SK-N-SH (cell line): ENCODE measurements at regions not wholly inside any gene's neighbourhood (a gene's known extent, or its start where the extent isn't known, plus 50 kb on each side); places are given as distances from the start of the nearest gene placed in this dataset.
A peak's percentile ranks its signal among the peaks of the same experiment; 100 is the strongest.

Source experiments
- CTCF ChIA-PET: fragments of 300-600, 350-600 bp; formaldehyde crosslinking; extraction: SDS; loops from one replicate; lab custom pipeline; 2021; lab: Yijun Ruan, JAX
- POLR2A ChIA-PET: fragments of 350-600 bp; sonication (Branson Sonifier 250); formaldehyde crosslinking; extraction: SDS; loops from one replicate; lab custom pipeline; 2020; ENCODE audit warnings: antibody characterized with exemption, inconsistent platforms; lab: Yijun Ruan, JAX
- DNase-seq: peaks from one replicate; pipeline ENCODE4 v3.0.0; 2012
- H2AFZ ChIP-seq: fragments of 200-600 bp; sonication (generic); 2 replicates; pipeline ENCODE4 v1.8.1; 2016; ENCODE audit warnings: antibody characterized with exemption, mild to moderate bottlenecking, low read depth
- H3F3A ChIP-seq: fragments of 200-600 bp; sonication (generic); replicated peaks from 2 replicates; pipeline ENCODE3; 2016; ENCODE audit warnings: antibody characterized with exemption, mild to moderate bottlenecking; ENCODE audit not compliant: insufficient read depth
- H3K27ac ChIP-seq, 2 experiments: fragments of 200-500 bp in 1 of 2; fragments of 200-600 bp in 1 of 2; sonication (Bioruptor generic) in 1 of 2; sonication (generic), shearing (Covaris generic) in 1 of 2; 2 replicates each; pipeline versions ENCODE4 v1.5.1 to v1.6.1; 2014 to 2016; ENCODE audit warnings: low read depth in 2 of 2, inconsistent platforms in 1 of 2, low read length in 1 of 2, mild to moderate bottlenecking in 1 of 2, mixed read lengths in 1 of 2
- H3K27me3 ChIP-seq: fragments of 200-600 bp; sonication (generic), shearing (Covaris generic); 2 replicates; pipeline ENCODE4 v1.6.1; 2016; ENCODE audit warnings: mixed run types; ENCODE audit not compliant: insufficient read depth
- H3K36me3 ChIP-seq, 2 experiments: fragments of 200-500 bp in 1 of 2; fragments of 200-600 bp in 1 of 2; sonication (Bioruptor generic) in 1 of 2; sonication (generic) in 1 of 2; replicated peaks in 1 of 2; 2 replicates each; pipeline versions ENCODE3 to v1.5.1; 2014 to 2016; ENCODE audit warnings: low read length in 1 of 2, mild to moderate bottlenecking in 1 of 2; ENCODE audit not compliant: insufficient read depth in 2 of 2, control insufficient read depth in 1 of 2
- H3K4me1 ChIP-seq, 2 experiments: fragments of 200-500 bp in 1 of 2; fragments of 200-600 bp in 1 of 2; sonication (Bioruptor generic) in 1 of 2; sonication (generic), shearing (Covaris generic) in 1 of 2; 2 replicates each; pipeline versions ENCODE4 v1.5.1 to v1.6.1; 2014 to 2016; ENCODE audit warnings: low read depth in 1 of 2, low read length in 1 of 2, mixed run types in 1 of 2; ENCODE audit not compliant: insufficient read depth in 2 of 2, control insufficient read depth in 1 of 2
- H3K4me2 ChIP-seq: fragments of 200-600 bp; sonication (generic), shearing (Covaris generic); 2 replicates; pipeline ENCODE4 v1.6.1; 2017; ENCODE audit warnings: mixed run types
- H3K4me3 ChIP-seq, 2 experiments: fragments of 200-500 bp in 1 of 2; fragments of 200-600 bp in 1 of 2; sonication (Bioruptor generic) in 1 of 2; sonication (generic), shearing (Covaris generic) in 1 of 2; 2 replicates each; pipeline versions ENCODE4 v1.5.1 to v1.8.1; 2014 to 2016; ENCODE audit warnings: low read depth in 2 of 2, inconsistent platforms in 1 of 2, low read length in 1 of 2, mild to moderate bottlenecking in 1 of 2, mixed read lengths in 1 of 2, moderate library complexity in 1 of 2
- H3K79me2 ChIP-seq: fragments of 200-600 bp; sonication (generic); 2 replicates; pipeline ENCODE4 v1.8.1; 2017; ENCODE audit warnings: mild to moderate bottlenecking; ENCODE audit not compliant: insufficient read depth
- H3K9ac ChIP-seq: fragments of 200-600 bp; sonication (generic); 2 replicates; pipeline ENCODE4 v1.6.1; 2017; ENCODE audit warnings: mixed run types
- H3K9me2 ChIP-seq: fragments of 200-600 bp; sonication (generic); 2 replicates; pipeline ENCODE4 v1.6.1; 2017; ENCODE audit warnings: mixed run types
- H3K9me3 ChIP-seq: fragments of 200-600 bp; sonication (generic); 2 replicates; pipeline ENCODE4 v1.6.1; 2017; ENCODE audit warnings: mixed run types, mild to moderate bottlenecking, moderate library complexity
- H4K20me1 ChIP-seq: fragments of 200-600 bp; sonication (generic); 2 replicates; pipeline ENCODE4 v1.6.1; 2017; ENCODE audit warnings: mild to moderate bottlenecking, mixed run types; ENCODE audit not compliant: insufficient read depth
- EP300 ChIP-seq, 2 experiments: IDR thresholded peaks; 2 replicates each; pipeline versions ENCODE4 v1.4.0 to v1.6.1; 2012; ENCODE audit warnings: borderline replicate concordance in 1 of 2, low read depth in 1 of 2, low read length in 1 of 2
- EZH2phosphoT487 ChIP-seq: fragments of 200-600 bp; sonication (generic); IDR thresholded peaks from 2 replicates; pipeline ENCODE4 v1.6.1; 2017; ENCODE audit warnings: low read depth, mixed run types, mild to moderate bottlenecking, antibody characterized with exemption, moderate library complexity, borderline replicate concordance
- GABPA ChIP-seq: IDR thresholded peaks from 2 replicates; pipeline ENCODE4 v1.4.0; 2012; ENCODE audit warnings: low read depth, mild to moderate bottlenecking
- GATA2 ChIP-seq: sonication (generic); formaldehyde crosslinking; IDR thresholded peaks from 2 replicates; pipeline ENCODE4 v1.5.0; 2020; ENCODE audit warnings: mild to moderate bottlenecking, missing genetic modification reagents
- JUND ChIP-seq: IDR thresholded peaks from 2 replicates; pipeline ENCODE4 v1.4.0; 2012
- NFIC ChIP-seq: IDR thresholded peaks from 2 replicates; pipeline ENCODE4 v1.4.0; 2012; ENCODE audit warnings: borderline replicate concordance
- RCOR1 ChIP-seq: fragments of 150-350 bp; IDR thresholded peaks from 2 replicates; pipeline ENCODE4 v1.6.1; 2017; ENCODE audit warnings: antibody characterized with exemption, low read length
- RFX5 ChIP-seq: IDR thresholded peaks from 2 replicates; pipeline ENCODE4 v1.6.1; 2012; ENCODE audit warnings: mild to moderate bottlenecking, improper control_type of control experiment, low read length
- RXRA ChIP-seq: IDR thresholded peaks from 2 replicates; pipeline ENCODE4 v1.4.0; 2012; ENCODE audit warnings: low read depth, mild to moderate bottlenecking, borderline replicate concordance
- SIN3A ChIP-seq: IDR thresholded peaks from 2 replicates; pipeline ENCODE4 v1.6.1; 2012; ENCODE audit warnings: low read depth, mild to moderate bottlenecking, low read length, moderate library complexity, borderline replicate concordance
- SMC3 ChIP-seq: IDR thresholded peaks from 2 replicates; pipeline ENCODE4 v1.6.1; 2012; ENCODE audit warnings: low read depth, low read length, improper control_type of control experiment
- YY1 ChIP-seq: IDR thresholded peaks from 2 replicates; pipeline ENCODE4 v1.4.0; 2012; ENCODE audit warnings: low read depth, mild to moderate bottlenecking
- WGBS: methylation state at CpG from one replicate; pipeline ENCODE4 v1.1.6; 2017; ENCODE audit warnings: low lambda C conversion rate; 5-methylcytosine and 5-hydroxymethylcytosine counted together
- TF ChIP-seq, protein P1 (sequence below): IDR thresholded peaks from 2 replicates; pipeline ENCODE4 v1.4.0; 2012; ENCODE audit warnings: low read depth, borderline replicate concordance
- TF ChIP-seq, protein P2 (sequence below): IDR thresholded peaks from 2 replicates; pipeline ENCODE4 v1.4.0; 2012; ENCODE audit warnings: low read depth
- TF ChIP-seq, protein P3 (sequence below): fragments of 200-600 bp; sonication (generic); IDR thresholded peaks from 2 replicates; pipeline ENCODE4 v1.6.1; 2017; ENCODE audit warnings: antibody characterized with exemption, mild to moderate bottlenecking, moderate library complexity

DNA sequence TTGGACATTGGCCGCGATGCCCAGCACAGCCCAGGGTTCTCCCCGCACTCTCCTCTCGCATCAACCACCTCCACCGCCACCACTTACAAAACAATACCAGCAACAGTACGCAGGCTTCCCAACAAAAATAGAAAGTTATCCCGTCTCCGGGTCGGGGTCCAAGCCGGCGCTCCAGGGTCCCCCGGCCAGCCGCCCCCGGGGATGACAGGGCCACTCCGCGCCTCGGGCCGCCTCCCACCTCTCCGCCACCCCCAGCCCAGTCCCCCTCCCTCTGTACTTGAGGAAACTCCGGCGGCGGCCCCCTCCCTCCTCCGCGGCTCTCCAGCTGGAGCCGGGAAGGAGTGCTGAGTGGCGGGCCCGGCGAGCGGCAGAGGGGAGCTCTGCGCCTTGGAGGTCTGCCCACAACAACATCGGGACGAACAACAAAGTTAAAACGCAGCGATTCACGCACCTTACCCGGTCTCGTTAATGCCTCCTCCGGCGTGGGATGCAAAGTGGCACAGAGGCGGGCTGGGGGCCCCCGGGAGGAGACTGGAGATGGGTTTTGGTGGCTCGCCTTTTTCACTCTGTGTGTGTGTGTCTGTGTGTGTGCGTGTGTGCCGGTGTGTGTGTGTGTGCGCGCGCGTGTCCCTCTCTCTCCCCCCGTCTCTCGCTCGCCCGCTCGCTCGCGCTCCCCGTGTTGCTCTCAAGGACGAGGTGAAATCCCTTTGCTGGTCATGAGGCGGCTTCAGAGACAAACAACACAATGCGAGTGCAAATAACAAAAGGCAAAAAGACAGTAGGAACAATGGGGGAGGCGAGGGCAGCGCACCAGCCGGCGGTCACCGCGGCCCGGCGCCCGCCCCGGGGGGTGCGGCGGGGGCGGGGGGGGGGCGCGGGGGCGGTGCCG is 386.8 kb downstream of the BCAT1 start:
- Histone ChIP-seq H3K79me2 (no peaks in the 10 kb centered on the region), H3K9me2 (no peaks in the 10 kb centered on the region), H3K9me3 (no peaks in the 10 kb centered on the region), H3K4me1 (peaks cover 0 to 11% of the 10 kb centered on the region in 2 experiments; a peak in 3 of 4 replicates), H3K27me3 (peaks cover 6% of the 10 kb centered on the region; the same call in 1 of the 2 replicates), H3K27ac (no peak overlapping the region), H3K4me2 (peak overlapping the region; percentile 98), H4K20me1 (no peaks in the 10 kb centered on the region), H3K36me3 (no peaks in the 10 kb centered on the region), H3F3A (no peaks in the 10 kb centered on the region), H3K9ac (peak overlapping the region; percentile 45; the same call in 1 of the 2 replicates), H3K4me3 (peak overlapping the region; percentile 65 to 78), H2AFZ (peak overlapping the region; percentile 92)
- POLR2A ChIA-PET = no interaction called here
- peak; percentile 75 for DNase-seq
- 0 out of 2 replicates have a peak, but pooled peaks have one; percentile 18 for TF ChIP-seq YY1
- TF ChIP-seq SIN3A = no peak
- TF ChIP-seq SMC3 = no peak
- TF ChIP-seq GABPA = no peak
- 0 out of 2 replicates have a peak, but pooled peaks have one; percentile 17 for TF ChIP-seq NFIC
- WGBS = 2% methylated on average over 49 of the region's 76 CpGs
- CTCF ChIA-PET = no interaction called here

DNA sequence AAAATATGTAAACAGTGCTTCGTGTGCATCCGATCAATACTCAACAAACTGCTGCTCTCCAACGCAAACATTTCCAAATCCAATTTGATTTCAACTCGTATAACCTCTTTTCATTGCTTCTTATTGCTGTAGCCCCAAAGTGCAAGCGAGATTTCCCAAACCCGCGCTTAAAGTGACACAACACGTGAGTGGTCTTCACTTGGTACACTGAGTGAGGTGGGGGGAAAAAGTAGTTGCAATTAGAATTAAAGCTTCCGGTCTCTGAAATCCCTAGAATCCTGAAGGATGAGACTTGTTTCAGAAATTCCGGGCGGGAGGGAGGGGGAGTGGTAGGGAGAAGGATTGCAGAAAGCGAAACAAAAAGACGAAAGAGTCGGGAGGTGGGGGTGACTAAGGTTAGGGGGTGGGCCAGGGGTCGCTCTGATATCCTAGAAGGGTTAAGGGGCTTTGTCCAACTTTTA is 387.5 kb downstream of the BCAT1 start:
- H3K27ac ChIP-seq = no peak overlapping the region; a peak in 1 of 4 replicates
- H3K4me3 ChIP-seq = peak overlapping the region; percentile 65 to 78
- peaks cover 0 to 11% of the 10 kb centered on the region in 2 experiments; a peak in 3 of 4 replicates for H3K4me1 ChIP-seq
- no peaks in the 10 kb centered on the region for H3K9me3 ChIP-seq
- H3F3A ChIP-seq = no peaks in the 10 kb centered on the region
- H2AFZ ChIP-seq = peak overlapping the region; percentile 92
- H4K20me1 ChIP-seq = no peaks in the 10 kb centered on the region
- no peak for DNase-seq
- no peaks in the 10 kb centered on the region for H3K9me2 ChIP-seq
- POLR2A ChIA-PET = no interaction called here
- 3% methylated on average over 15 of the region's 15 CpGs for WGBS
- CTCF ChIA-PET = no interaction called here
- TF ChIP-seq RCOR1 (no peak), SIN3A (no peak), GATA2 (no peak), EP300 (IDR thresholded peaks at IDR 0.05; ENCODE audit: borderline replicate concordance in 1 of 2, low read depth in 1 of 2, low read length in 1 of 2) (no peak), YY1 (no peak), EZH2phosphoT487 (no peak), JUND (no peak), RXRA (no peak), RFX5 (no peak)
- TF ChIP-seq, protein P1, sequence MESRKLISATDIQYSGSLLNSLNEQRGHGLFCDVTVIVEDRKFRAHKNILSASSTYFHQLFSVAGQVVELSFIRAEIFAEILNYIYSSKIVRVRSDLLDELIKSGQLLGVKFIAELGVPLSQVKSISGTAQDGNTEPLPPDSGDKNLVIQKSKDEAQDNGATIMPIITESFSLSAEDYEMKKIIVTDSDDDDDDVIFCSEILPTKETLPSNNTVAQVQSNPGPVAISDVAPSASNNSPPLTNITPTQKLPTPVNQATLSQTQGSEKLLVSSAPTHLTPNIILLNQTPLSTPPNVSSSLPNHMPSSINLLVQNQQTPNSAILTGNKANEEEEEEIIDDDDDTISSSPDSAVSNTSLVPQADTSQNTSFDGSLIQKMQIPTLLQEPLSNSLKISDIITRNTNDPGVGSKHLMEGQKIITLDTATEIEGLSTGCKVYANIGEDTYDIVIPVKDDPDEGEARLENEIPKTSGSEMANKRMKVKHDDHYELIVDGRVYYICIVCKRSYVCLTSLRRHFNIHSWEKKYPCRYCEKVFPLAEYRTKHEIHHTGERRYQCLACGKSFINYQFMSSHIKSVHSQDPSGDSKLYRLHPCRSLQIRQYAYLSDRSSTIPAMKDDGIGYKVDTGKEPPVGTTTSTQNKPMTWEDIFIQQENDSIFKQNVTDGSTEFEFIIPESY = no peak
- TF ChIP-seq, protein P2, sequence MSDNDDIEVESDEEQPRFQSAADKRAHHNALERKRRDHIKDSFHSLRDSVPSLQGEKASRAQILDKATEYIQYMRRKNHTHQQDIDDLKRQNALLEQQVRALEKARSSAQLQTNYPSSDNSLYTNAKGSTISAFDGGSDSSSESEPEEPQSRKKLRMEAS = no peak; the same call in 1 of the 2 replicates
- TF ChIP-seq, protein P3, sequence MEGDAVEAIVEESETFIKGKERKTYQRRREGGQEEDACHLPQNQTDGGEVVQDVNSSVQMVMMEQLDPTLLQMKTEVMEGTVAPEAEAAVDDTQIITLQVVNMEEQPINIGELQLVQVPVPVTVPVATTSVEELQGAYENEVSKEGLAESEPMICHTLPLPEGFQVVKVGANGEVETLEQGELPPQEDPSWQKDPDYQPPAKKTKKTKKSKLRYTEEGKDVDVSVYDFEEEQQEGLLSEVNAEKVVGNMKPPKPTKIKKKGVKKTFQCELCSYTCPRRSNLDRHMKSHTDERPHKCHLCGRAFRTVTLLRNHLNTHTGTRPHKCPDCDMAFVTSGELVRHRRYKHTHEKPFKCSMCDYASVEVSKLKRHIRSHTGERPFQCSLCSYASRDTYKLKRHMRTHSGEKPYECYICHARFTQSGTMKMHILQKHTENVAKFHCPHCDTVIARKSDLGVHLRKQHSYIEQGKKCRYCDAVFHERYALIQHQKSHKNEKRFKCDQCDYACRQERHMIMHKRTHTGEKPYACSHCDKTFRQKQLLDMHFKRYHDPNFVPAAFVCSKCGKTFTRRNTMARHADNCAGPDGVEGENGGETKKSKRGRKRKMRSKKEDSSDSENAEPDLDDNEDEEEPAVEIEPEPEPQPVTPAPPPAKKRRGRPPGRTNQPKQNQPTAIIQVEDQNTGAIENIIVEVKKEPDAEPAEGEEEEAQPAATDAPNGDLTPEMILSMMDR = no peak
- H3K79me2 ChIP-seq = no peaks in the 10 kb centered on the region
- H3K9ac ChIP-seq = peak overlapping the region; percentile 45; the same call in 1 of the 2 replicates
- no peaks in the 10 kb centered on the region for H3K36me3 ChIP-seq
- H3K27me3 ChIP-seq = peaks cover 6% of the 10 kb centered on the region; the same call in 1 of the 2 replicates
- H3K4me2 ChIP-seq = peak overlapping the region; percentile 98
